ENCODE measurements at regions not wholly inside any gene's neighbourhood (a gene's known extent, or its start where the extent isn't known, plus 50 kb on each side); places are given as distances from the start of the nearest gene placed in this dataset.

- no peaks in the 10 kb centered on the region for H3K36me3 ChIP-seq
- DNase-seq: no peak
- H3K9me3 ChIP-seq: no peaks in the 10 kb centered on the region
- WGBS (ENCODE audit: insufficient coverage, low coverage, low lambda C conversion rate, missing lambda C conversion rate): 62% methylated on average over 3 of the region's 3 CpGs
- H3K27me3 ChIP-seq: no peaks in the 10 kb centered on the region
- TF ChIP-seq CTCF (IDR thresholded peaks at IDR 0.05) (no peak), POLR2A (IDR thresholded peaks at IDR 0.05) (no peak)
- intact Hi-C loops (cut with DNase I): no loop called here
- H3K4me3 ChIP-seq: no peak overlapping the region
- H3K27ac ChIP-seq: no peak overlapping the region
- no peaks in the 10 kb centered on the region for H3K4me1 ChIP-seq
- no peak for ATAC-seq
Measured at GRCh38 chr12:108078428-108078827, 50.7 kb upstream of the WSCD2 start.

Small RNAs in the stretch of these regions (small RNA-seq; reads per million reads assigned to genes)
- gene AC126177.5: 0 reads per million in 2 experiments

Data from right lobe of liver (tissue), 6 donors.